Loucy (cell line): ENCODE measurements at regions not wholly inside any gene's neighbourhood (a gene's known extent, or its start where the extent isn't known, plus 50 kb on each side); places are given as distances from the start of the nearest gene placed in this dataset.

Experiments used
- CTCF ChIP-seq: fragments of 200-600 bp; sonication (generic); conservative IDR thresholded peaks from 2 replicates; pipeline ENCODE4 v1.5.1; 2014; ENCODE audit warnings: mild to moderate bottlenecking, antibody characterized with exemption, low read length
- EZH2phosphoT487 ChIP-seq: fragments of 200-600 bp; IDR thresholded peaks from 2 replicates; pipeline ENCODE4 v1.6.1; 2018; ENCODE audit warnings: antibody characterized with exemption, mild to moderate bottlenecking, moderate library complexity, borderline replicate concordance

- TF ChIP-seq EZH2phosphoT487 (no peak), CTCF (no peak)
Measured at GRCh38 chrX:2578864-2579263, 78.1 kb upstream of the DHRSX start.
